ENCODE measurements at regions not wholly inside any gene's neighbourhood (a gene's known extent, or its start where the extent isn't known, plus 50 kb on each side); places are given as distances from the start of the nearest gene placed in this dataset.

DNA sequence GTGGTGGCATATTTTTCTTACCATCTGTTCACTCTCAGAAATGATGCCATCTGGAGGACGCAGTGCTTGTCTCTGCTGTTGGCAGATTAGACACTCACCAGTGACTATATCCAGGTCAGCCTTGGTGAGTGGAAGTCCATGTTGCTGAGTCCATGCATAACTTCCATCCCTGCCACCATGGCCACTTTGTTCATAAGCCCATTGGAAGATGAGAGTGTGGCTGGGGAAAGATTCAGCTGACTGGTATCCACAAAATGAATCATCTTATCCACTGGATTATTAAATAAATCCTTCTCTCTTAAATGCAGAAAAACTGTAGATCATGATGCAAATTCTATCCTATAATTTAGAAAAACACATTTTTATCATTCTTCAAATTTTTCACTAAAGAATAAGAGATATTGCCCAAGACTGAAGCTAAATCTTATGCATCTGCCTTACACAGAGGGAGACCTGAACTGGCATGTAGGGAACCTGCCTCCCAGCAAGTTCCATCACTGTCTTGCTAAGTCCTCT, 726.9 kb downstream of the TNS3 start:
- Mint-ChIP-seq H3K27me3 (ENCODE audit: insufficient read depth, unreplicated experiment) (no peaks in the 10 kb centered on the region), H3K9me3 (ENCODE audit: unreplicated experiment) (no peaks in the 10 kb centered on the region), H3K4me1 (ENCODE audit: insufficient read depth, unreplicated experiment) (peaks cover 9% of the 10 kb centered on the region), H3K36me3 (ENCODE audit: insufficient read depth, unreplicated experiment) (no peaks in the 10 kb centered on the region), H3K4me3 (ENCODE audit: unreplicated experiment) (no peak overlapping the region), H3K27ac (ENCODE audit: low read depth, unreplicated experiment) (no peak overlapping the region)
- TF ChIP-seq, protein P1, sequence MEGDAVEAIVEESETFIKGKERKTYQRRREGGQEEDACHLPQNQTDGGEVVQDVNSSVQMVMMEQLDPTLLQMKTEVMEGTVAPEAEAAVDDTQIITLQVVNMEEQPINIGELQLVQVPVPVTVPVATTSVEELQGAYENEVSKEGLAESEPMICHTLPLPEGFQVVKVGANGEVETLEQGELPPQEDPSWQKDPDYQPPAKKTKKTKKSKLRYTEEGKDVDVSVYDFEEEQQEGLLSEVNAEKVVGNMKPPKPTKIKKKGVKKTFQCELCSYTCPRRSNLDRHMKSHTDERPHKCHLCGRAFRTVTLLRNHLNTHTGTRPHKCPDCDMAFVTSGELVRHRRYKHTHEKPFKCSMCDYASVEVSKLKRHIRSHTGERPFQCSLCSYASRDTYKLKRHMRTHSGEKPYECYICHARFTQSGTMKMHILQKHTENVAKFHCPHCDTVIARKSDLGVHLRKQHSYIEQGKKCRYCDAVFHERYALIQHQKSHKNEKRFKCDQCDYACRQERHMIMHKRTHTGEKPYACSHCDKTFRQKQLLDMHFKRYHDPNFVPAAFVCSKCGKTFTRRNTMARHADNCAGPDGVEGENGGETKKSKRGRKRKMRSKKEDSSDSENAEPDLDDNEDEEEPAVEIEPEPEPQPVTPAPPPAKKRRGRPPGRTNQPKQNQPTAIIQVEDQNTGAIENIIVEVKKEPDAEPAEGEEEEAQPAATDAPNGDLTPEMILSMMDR (IDR thresholded peaks at IDR 0.05; ENCODE audit: unreplicated experiment), result no peak
- peak; percentile 2 for DNase-seq (ENCODE audit: unreplicated experiment)
- ChIA-PET POLR2A (no interaction called here), CTCF (interaction anchor here (0.6 kb wide), 1 partner anchor 86 kb away, joined by 3 read pairs; no protein-coding TSS in a partner anchor)
- BruUV-seq (replicated peaks), result no TSS peak
- intact Hi-C loops (cut with micrococcal nuclease), result no loop called here

- intact Hi-C loops (cut with micrococcal nuclease), result no loop called here
- TF ChIP-seq, protein P1 (IDR thresholded peaks at IDR 0.05; ENCODE audit: unreplicated experiment), result no peak
- BruUV-seq (replicated peaks), result no TSS peak
- no peak for DNase-seq (ENCODE audit: unreplicated experiment)
- Mint-ChIP-seq H3K36me3 (ENCODE audit: insufficient read depth, unreplicated experiment) (no peaks in the 10 kb centered on the region), H3K4me1 (ENCODE audit: insufficient read depth, unreplicated experiment) (peaks cover 6% of the 10 kb centered on the region), H3K27ac (ENCODE audit: low read depth, unreplicated experiment) (no peak overlapping the region), H3K9me3 (ENCODE audit: unreplicated experiment) (no peaks in the 10 kb centered on the region), H3K4me3 (ENCODE audit: unreplicated experiment) (no peak overlapping the region), H3K27me3 (ENCODE audit: insufficient read depth, unreplicated experiment) (no peaks in the 10 kb centered on the region)
- ChIA-PET POLR2A (interaction anchor here (0.6 kb wide), 1 partner anchor 1709 kb away, joined by 3 read pairs; no protein-coding TSS in a partner anchor), CTCF (no interaction called here)
Observed at GRCh38 chr7:46853451-46853850, 728.5 kb downstream of the TNS3 start.

DNA sequence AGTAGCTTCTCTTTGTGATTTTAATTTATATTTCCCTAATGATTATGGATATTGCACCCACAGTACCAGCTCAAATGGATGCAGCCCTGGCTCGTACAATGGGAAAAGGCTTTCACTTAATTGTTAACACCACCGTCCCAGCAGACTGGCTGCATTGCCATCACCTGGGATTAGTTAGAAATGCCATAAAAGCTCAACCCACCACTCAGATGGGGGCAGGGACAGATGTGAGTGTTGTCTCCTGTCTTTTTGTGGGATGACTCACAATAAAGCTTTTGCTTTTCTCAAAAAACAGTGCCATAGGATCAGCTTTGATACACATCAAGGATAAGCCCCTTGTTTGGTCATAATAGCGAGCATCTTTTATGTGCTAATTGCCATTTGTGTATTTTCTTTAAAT, 729.1 kb downstream of the TNS3 start:
- Mint-ChIP-seq H3K4me3 (ENCODE audit: unreplicated experiment) (no peak overlapping the region), H3K36me3 (ENCODE audit: insufficient read depth, unreplicated experiment) (no peaks in the 10 kb centered on the region), H3K27ac (ENCODE audit: low read depth, unreplicated experiment) (no peak overlapping the region), H3K27me3 (ENCODE audit: insufficient read depth, unreplicated experiment) (no peaks in the 10 kb centered on the region), H3K9me3 (ENCODE audit: unreplicated experiment) (no peaks in the 10 kb centered on the region), H3K4me1 (ENCODE audit: insufficient read depth, unreplicated experiment) (peaks cover 6% of the 10 kb centered on the region)
- no TSS peak for BruUV-seq (replicated peaks)
- TF ChIP-seq, protein P1 (IDR thresholded peaks at IDR 0.05; ENCODE audit: unreplicated experiment), result no peak
- ChIA-PET POLR2A (interaction anchor here (0.6 kb wide), 1 partner anchor 1709 kb away, joined by 3 read pairs; no protein-coding TSS in a partner anchor), CTCF (no interaction called here)
- DNase-seq (ENCODE audit: unreplicated experiment), result no peak
- intact Hi-C loops (cut with micrococcal nuclease), result no loop called here

DNA sequence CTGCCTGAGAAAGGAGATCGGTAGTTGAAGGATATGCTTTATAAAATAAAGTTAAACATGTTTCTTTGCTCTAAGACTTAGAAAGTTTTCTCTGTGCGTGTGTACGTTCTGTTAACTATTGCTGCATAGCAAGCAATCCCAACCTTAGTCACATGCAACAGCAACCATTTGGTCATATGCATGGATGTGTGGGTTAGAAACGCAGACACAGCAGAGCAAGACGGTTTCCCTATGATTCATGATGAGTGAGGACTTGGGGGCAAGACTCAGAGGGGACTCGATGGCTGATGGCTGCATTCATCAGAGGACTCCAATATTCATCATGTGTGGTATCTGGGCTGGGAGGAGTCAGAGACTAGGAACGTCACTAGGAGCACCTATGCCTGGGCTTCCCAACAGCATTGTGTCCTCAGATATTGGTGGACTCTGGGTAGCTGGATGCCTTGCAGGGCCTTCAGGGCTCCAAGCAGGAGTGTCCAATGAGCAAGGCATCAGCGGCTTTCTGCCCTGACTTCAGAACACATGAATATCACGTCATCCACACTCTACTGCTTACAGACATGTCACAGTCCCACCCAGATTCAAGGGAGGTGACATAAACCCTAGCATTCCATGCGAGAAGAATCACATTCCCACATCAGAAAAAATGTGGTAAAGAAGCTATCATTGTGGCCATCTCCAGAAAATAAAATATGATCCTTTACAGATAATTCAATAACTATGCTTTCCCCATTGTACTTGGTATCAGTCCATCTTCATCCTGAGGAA, 731.2 kb downstream of the TNS3 start:
- TF ChIP-seq, protein P1 (IDR thresholded peaks at IDR 0.05; ENCODE audit: unreplicated experiment), result no peak
- POLR2A ChIA-PET, result no interaction called here
- peaks cover 2% of the 10 kb centered on the region for H3K4me1 Mint-ChIP-seq (ENCODE audit: insufficient read depth, unreplicated experiment)
- CTCF ChIA-PET, result interaction anchor here (0.7 kb wide), 1 partner anchor 21 kb away, joined by 3 read pairs; no protein-coding TSS in a partner anchor
- DNase-seq (ENCODE audit: unreplicated experiment), result no peak
- H3K4me3 Mint-ChIP-seq (ENCODE audit: unreplicated experiment), result no peak overlapping the region
- no TSS peak for BruUV-seq (replicated peaks)
- H3K36me3 Mint-ChIP-seq (ENCODE audit: insufficient read depth, unreplicated experiment), result no peaks in the 10 kb centered on the region
- no peak overlapping the region for H3K27ac Mint-ChIP-seq (ENCODE audit: low read depth, unreplicated experiment)
- intact Hi-C loops (cut with micrococcal nuclease), result no loop called here
- no peaks in the 10 kb centered on the region for H3K9me3 Mint-ChIP-seq (ENCODE audit: unreplicated experiment)
- H3K27me3 Mint-ChIP-seq (ENCODE audit: insufficient read depth, unreplicated experiment), result no peaks in the 10 kb centered on the region
